SK-N-MC (cell line): ENCODE measurements at regions not wholly inside any gene's neighbourhood (a gene's known extent, or its start where the extent isn't known, plus 50 kb on each side); places are given as distances from the start of the nearest gene placed in this dataset.

Experiments
- EZH2 ChIP-seq: fragments of 200-600 bp; sonication (generic); IDR thresholded peaks from one replicate; pipeline ENCODE4 v1.6.1; 2017; ENCODE audit warnings: antibody characterized with exemption
- POLR2AphosphoS5 ChIP-seq: IDR thresholded peaks from 2 replicates; pipeline ENCODE4 v1.6.1; 2012; ENCODE audit warnings: mild to moderate bottlenecking, low read depth, low read length, borderline replicate concordance

- no peak for TF ChIP-seq EZH2
- TF ChIP-seq POLR2AphosphoS5: no peak
These were observed 184.0 kb downstream of the ABHD5 start for GRCh38 chr3:43874731-43875130.
